SK-N-MC (cell line): ENCODE measurements at regions not wholly inside any gene's neighbourhood (a gene's known extent, or its start where the extent isn't known, plus 50 kb on each side); places are given as distances from the start of the nearest gene placed in this dataset.

ENCODE experiments used
- EZH2 ChIP-seq: fragments of 200-600 bp; sonication (generic); IDR thresholded peaks from one replicate; pipeline ENCODE4 v1.6.1; 2017; ENCODE audit warnings: antibody characterized with exemption
- FOXP2 ChIP-seq: optimal IDR thresholded peaks from 2 replicates; pipeline ENCODE3; 2011; ENCODE audit warnings: mild to moderate bottlenecking, moderate library complexity; ENCODE audit not compliant: insufficient read depth; ENCODE audit errors: extremely low read length, control extremely low read depth
- POLR2AphosphoS5 ChIP-seq: IDR thresholded peaks from 2 replicates; pipeline ENCODE4 v1.6.1; 2012; ENCODE audit warnings: mild to moderate bottlenecking, low read depth, low read length, borderline replicate concordance

GRCh38 chrX:40291553-40291952 is 193.8 kb upstream of the BCOR start:
- TF ChIP-seq POLR2AphosphoS5 (no peak), EZH2 (no peak), FOXP2 (no peak)
